Thyroid gland (tissue), 4 donors: ENCODE measurements at regions not wholly inside any gene's neighbourhood (a gene's known extent, or its start where the extent isn't known, plus 50 kb on each side); places are given as distances from the start of the nearest gene placed in this dataset.

Experiments used
- DNase-seq, 2 donors: peaks; one replicate each; pipeline ENCODE4 v3.0.0-alpha.2; 2019
- H3K27ac ChIP-seq, 3 donors: fragments of 200-600 bp; sonication (generic); 1 replicate in 2 of 3; 2 replicates in 1 of 3; pipeline ENCODE4 v1.5.1; 2016 to 2019; ENCODE audit warnings: mild to moderate bottlenecking in 1 of 3, moderate library complexity in 1 of 3
- H3K27me3 ChIP-seq: fragments of 200-600 bp; sonication (generic); one replicate; pipeline ENCODE4 v1.5.1; 2019
- H3K36me3 ChIP-seq, 2 donors: fragments of 200-600 bp; sonication (generic); one replicate each; pipeline ENCODE4 v1.5.1; 2016 to 2019
- H3K4me1 ChIP-seq, 2 donors: fragments of 200-600 bp; sonication (generic); one replicate each; pipeline ENCODE4 v1.5.1; 2017 to 2019
- H3K4me3 ChIP-seq, 3 donors: fragments of 200-600 bp; sonication (generic); replicated peaks in 1 of 3; 1 replicate in 2 of 3; 2 replicates in 1 of 3; pipeline ENCODE4 v1.5.1; 2016; ENCODE audit warnings: mild to moderate bottlenecking in 1 of 3
- H3K9me3 ChIP-seq: fragments of 200-600 bp; sonication (generic); one replicate; pipeline ENCODE4 v1.5.1; 2017
- POLR2A ChIP-seq, 2 donors: fragments of 450-650 bp; IDR thresholded peaks; one replicate each; pipeline ENCODE4 v1.6.1; 2017; ENCODE audit warnings: antibody characterized with exemption in 2 of 2, mild to moderate bottlenecking in 2 of 2, moderate library complexity in 1 of 2
- WGBS, 2 donors: methylation state at CpG; one replicate each; pipeline ENCODE4 v1.1.5; 2017; 5-methylcytosine and 5-hydroxymethylcytosine counted together
- intact Hi-C: fragments of 100-400 bp; cut with DNase I; formaldehyde crosslinking; loops from one replicate; pipeline ENCODE4 v1.15.1; 2023
- TF ChIP-seq, protein P1 (sequence below), 6 experiments: fragments of 200-600 bp in 3 of 6; fragments of 450-650 bp in 3 of 6; sonication (generic) in 3 of 6; IDR thresholded peaks; one replicate each; pipeline ENCODE4 v1.5.1; 2016 to 2019; ENCODE audit warnings: antibody characterized with exemption in 6 of 6, mild to moderate bottlenecking in 2 of 6, inconsistent platforms in 1 of 6, moderate library complexity in 1 of 6

DNA sequence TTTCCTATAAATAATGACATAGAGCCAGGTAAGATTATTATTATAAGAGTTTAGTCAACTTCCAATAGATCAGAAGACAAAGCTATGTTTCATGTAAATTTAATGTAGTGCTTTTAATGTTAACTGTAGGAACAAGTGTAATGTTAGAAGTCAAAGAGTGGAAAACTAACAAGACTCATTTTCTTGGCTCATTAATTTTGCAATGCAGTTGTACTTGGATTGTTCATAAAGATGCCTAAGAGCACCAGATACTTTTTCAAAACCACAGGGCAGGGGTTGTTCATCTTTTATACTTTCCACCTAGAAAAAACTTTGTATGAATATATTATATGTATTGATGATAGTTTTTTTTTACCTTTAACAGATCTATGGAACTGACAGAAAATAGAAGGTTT is 1705.3 kb upstream of the CDH9 start:
- H3K9me3 ChIP-seq, result no peaks in the 10 kb centered on the region
- intact Hi-C loops, result no loop called here
- H3K4me3 ChIP-seq, result no peak overlapping the region
- no peak overlapping the region for H3K27ac ChIP-seq
- TF ChIP-seq, protein P1, sequence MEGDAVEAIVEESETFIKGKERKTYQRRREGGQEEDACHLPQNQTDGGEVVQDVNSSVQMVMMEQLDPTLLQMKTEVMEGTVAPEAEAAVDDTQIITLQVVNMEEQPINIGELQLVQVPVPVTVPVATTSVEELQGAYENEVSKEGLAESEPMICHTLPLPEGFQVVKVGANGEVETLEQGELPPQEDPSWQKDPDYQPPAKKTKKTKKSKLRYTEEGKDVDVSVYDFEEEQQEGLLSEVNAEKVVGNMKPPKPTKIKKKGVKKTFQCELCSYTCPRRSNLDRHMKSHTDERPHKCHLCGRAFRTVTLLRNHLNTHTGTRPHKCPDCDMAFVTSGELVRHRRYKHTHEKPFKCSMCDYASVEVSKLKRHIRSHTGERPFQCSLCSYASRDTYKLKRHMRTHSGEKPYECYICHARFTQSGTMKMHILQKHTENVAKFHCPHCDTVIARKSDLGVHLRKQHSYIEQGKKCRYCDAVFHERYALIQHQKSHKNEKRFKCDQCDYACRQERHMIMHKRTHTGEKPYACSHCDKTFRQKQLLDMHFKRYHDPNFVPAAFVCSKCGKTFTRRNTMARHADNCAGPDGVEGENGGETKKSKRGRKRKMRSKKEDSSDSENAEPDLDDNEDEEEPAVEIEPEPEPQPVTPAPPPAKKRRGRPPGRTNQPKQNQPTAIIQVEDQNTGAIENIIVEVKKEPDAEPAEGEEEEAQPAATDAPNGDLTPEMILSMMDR (IDR thresholded peaks at IDR 0.05), result no peak
- no peak for TF ChIP-seq POLR2A (IDR thresholded peaks at IDR 0.05)
- no peaks in the 10 kb centered on the region for H3K36me3 ChIP-seq
- no peaks in the 10 kb centered on the region for H3K27me3 ChIP-seq
- DNase-seq, result no peak
- no peaks in the 10 kb centered on the region for H3K4me1 ChIP-seq

DNA sequence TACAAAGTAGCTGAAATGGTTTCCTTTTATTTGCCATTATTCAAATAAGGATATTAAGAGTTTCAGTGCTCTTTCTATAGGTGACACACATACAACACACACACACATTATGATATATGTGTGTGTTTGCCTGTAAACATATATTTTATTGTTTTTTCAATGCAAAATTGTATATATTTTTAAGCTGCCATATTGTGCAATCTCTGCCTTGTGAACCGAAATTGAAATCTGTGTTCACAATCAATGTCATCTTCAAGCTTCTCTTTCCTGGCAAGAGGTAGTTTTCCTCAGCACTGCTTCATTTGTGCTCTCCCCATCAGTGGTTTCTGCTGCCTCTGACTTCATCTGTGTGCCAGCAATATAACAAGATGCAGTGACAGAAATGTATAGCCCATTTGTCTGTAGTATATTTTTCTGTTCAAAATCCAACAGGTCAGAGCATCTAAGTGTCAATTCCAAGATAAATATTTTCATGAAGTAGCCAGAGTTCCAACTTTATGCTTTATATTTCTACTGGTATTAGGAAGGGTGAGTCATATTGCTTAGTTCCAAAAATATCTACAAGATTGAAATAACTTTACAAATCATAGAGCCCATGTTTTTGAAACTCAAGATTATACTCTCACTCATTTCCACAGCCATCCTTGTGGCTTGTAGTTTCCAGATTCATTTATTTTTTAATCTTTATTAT is 1704.8 kb upstream of the CDH9 start:
- Histone ChIP-seq H3K4me1 (no peaks in the 10 kb centered on the region), H3K4me3 (no peak overlapping the region), H3K27me3 (no peaks in the 10 kb centered on the region), H3K36me3 (no peaks in the 10 kb centered on the region), H3K27ac (no peak overlapping the region), H3K9me3 (no peaks in the 10 kb centered on the region)
- TF ChIP-seq POLR2A (IDR thresholded peaks at IDR 0.05), result no peak
- TF ChIP-seq, protein P1 (IDR thresholded peaks at IDR 0.05), result no peak
- intact Hi-C loops, result no loop called here
- DNase-seq, result no peak
- 0 to 36% methylated on average over 1 of the region's 1 CpG for WGBS, 2 donors

DNA sequence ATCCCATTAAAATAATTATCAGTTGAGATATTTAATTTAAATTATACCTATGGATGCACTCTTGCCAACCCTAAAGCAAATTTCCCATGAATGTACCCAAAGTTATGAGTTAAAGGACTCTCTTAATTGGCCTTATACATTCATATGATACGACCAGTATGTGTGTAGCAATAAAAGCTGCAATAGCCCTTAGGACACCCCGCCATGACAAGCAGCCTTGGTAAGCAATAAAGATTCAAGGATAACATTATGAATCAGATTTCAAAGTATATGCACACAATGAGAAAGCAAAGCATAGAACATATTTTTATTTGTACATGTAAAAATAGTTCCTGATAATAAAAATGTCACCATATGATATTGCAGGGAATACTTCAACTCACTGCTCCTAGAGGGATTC is 1699.3 kb upstream of the CDH9 start:
- H3K36me3 ChIP-seq, result no peaks in the 10 kb centered on the region
- no peaks in the 10 kb centered on the region for H3K9me3 ChIP-seq
- TF ChIP-seq POLR2A (IDR thresholded peaks at IDR 0.05), result no peak
- DNase-seq, result no peak
- 92 to 93% methylated on average over 2 of the region's 2 CpGs for WGBS, 2 donors
- no peaks in the 10 kb centered on the region for H3K27me3 ChIP-seq
- intact Hi-C loops, result no loop called here
- no peak overlapping the region for H3K27ac ChIP-seq
- H3K4me1 ChIP-seq, result no peaks in the 10 kb centered on the region
- no peak overlapping the region for H3K4me3 ChIP-seq

GRCh38 chr5:28737222-28737621 is 1698.8 kb upstream of the CDH9 start:
- Histone ChIP-seq H3K36me3 (no peaks in the 10 kb centered on the region), H3K4me3 (no peak overlapping the region), H3K9me3 (no peaks in the 10 kb centered on the region), H3K4me1 (no peaks in the 10 kb centered on the region), H3K27me3 (no peaks in the 10 kb centered on the region), H3K27ac (no peak overlapping the region)
- intact Hi-C loops, result no loop called here
- DNase-seq, result no peak
- no peak for TF ChIP-seq POLR2A (IDR thresholded peaks at IDR 0.05)
- TF ChIP-seq, protein P1 (IDR thresholded peaks at IDR 0.05), result no peak

DNA sequence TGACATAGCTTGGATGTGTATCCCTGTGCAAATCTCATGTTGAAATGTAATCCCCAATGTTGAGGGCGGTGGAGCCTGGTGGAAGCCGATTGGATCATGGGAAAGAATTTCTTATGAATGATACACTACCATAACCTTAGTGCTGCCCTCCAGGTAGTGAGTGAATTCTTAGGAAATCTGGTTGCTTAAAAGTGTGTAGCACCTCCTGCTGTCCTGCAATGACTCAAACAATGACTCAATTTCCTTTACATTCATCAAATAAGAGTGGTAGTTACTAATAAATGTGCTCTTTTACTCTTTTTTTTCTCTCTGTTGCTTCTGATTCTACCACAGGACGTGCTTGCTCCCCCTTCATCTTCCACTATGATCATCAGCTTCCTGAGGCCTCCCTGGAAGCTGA is 1696.0 kb upstream of the CDH9 start:
- no peaks in the 10 kb centered on the region for H3K36me3 ChIP-seq
- no peaks in the 10 kb centered on the region for H3K9me3 ChIP-seq
- H3K4me1 ChIP-seq, result no peaks in the 10 kb centered on the region
- 81 to 87% methylated on average over 3 of the region's 3 CpGs for WGBS, 2 donors
- H3K27ac ChIP-seq, result no peak overlapping the region
- intact Hi-C loops, result no loop called here
- DNase-seq, result no peak
- no peaks in the 10 kb centered on the region for H3K27me3 ChIP-seq
- H3K4me3 ChIP-seq, result no peak overlapping the region
- TF ChIP-seq POLR2A (IDR thresholded peaks at IDR 0.05), result no peak
- TF ChIP-seq, protein P1 (IDR thresholded peaks at IDR 0.05), result no peak

DNA sequence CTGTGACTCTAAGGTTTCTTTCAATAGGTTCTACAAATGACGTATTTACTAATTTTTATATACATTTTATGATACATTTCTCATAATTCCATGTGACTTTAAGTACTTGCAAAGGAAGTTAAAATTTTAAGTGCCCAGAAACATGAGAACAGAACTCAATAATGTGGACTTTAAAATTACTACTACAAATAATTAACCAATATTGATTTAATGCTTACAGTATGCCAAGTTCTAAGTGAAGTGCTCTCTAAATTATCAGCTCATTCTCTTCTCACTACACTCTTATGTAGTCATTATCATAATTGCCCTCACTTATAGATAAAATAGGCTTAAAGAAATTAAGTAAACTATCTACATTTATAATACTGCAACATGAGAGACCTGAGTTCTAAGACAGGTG is 1690.7 kb upstream of the CDH9 start:
- Histone ChIP-seq H3K36me3 (no peaks in the 10 kb centered on the region), H3K9me3 (no peaks in the 10 kb centered on the region), H3K27me3 (no peaks in the 10 kb centered on the region), H3K4me1 (no peaks in the 10 kb centered on the region), H3K27ac (no peak overlapping the region), H3K4me3 (no peak overlapping the region)
- TF ChIP-seq, protein P1 (IDR thresholded peaks at IDR 0.05), result no peak
- no peak for TF ChIP-seq POLR2A (IDR thresholded peaks at IDR 0.05)
- 95 to 100% methylated on average over 1 of the region's 1 CpG for WGBS, 2 donors
- DNase-seq, result no peak
- intact Hi-C loops, result no loop called here
